ENCODE measurements at regions not wholly inside any gene's neighbourhood (a gene's known extent, or its start where the extent isn't known, plus 50 kb on each side); places are given as distances from the start of the nearest gene placed in this dataset.

DNA sequence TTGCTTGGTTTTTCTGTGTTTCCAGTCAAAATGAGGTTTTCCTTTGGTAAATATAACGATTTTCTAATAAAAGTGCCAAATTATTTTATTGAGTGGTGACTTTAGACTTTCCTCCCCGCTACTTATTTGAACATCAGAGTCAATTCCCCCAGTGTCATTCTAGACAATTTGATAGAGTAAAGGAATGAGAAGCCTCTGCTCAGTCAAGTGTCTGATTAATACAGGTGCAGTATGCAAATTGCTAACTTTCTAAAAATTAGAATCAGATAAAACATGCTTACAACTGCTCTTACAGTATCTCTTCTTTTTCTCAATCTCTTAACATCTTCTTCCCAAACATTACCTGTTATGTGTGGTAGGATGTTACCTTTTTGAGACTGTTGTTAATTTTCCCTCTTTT is 148.7 kb downstream of the CD83 start:
- no peak overlapping the region for H2AFZ ChIP-seq (ENCODE audit: control insufficient read depth, low read depth, low read length)

More for the DNA sequence above, 148.7 kb downstream of the CD83 start:
- WGBS (ENCODE audit: insufficient coverage, insufficient replicate concordance, low lambda C conversion rate, missing lambda C conversion rate): 0% methylated on average over 2 of the region's 2 CpGs
- Histone ChIP-seq H3K4me2 (ENCODE audit: control insufficient read depth, insufficient read depth) (no peak overlapping the region), H3K36me3 (ENCODE audit: control insufficient read depth in 2 of 2, insufficient read depth in 2 of 2, low read length in 1 of 2) (no peaks in the 10 kb centered on the region), H4K20me1 (ENCODE audit: control insufficient read depth, insufficient read depth) (no peaks in the 10 kb centered on the region), H3K4me3 (no peak overlapping the region), H3K79me2 (ENCODE audit: control insufficient read depth, insufficient read depth, low read length) (no peaks in the 10 kb centered on the region), H3K9ac (ENCODE audit: control insufficient read depth, insufficient read depth, low read length) (no peak overlapping the region), H3K4me1 (ENCODE audit: control insufficient read depth, insufficient read depth, low read length) (no peaks in the 10 kb centered on the region), H3K9me3 (replicated peaks; ENCODE audit: control insufficient read depth, insufficient read depth, low read length) (peaks cover 2% of the 10 kb centered on the region; the same call in 2 of the 3 replicates), H3K27ac (ENCODE audit: control insufficient read depth, insufficient read depth) (no peak overlapping the region), H3K27me3 (replicated peaks in 1 of 2; ENCODE audit: control insufficient read depth in 2 of 2, insufficient read depth in 2 of 2, low read length in 1 of 2) (no peaks in the 10 kb centered on the region)
- no TSS peak for BruUV-seq (replicated peaks)
- in situ Hi-C loops (cut with MboI) (no loop called here), intact Hi-C loops (cut with micrococcal nuclease; ENCODE audit: unreplicated experiment) (no loop called here)
- TF ChIP-seq IKZF1 (conservative IDR thresholded peaks at IDR 0.05) (no peak), PML (IDR thresholded peaks at IDR 0.05; ENCODE audit: low read length) (no peak), ZNF217 (IDR thresholded peaks at IDR 0.05) (no peak), TARDBP (IDR thresholded peaks at IDR 0.05; ENCODE audit: borderline replicate concordance) (no peak), TBL1XR1 (IDR thresholded peaks at IDR 0.05; ENCODE audit: low read depth, low read length) (no peak), HDAC2 (IDR thresholded peaks at IDR 0.05) (no peak), ASH2L (IDR thresholded peaks at IDR 0.05; ENCODE audit: borderline replicate concordance, low read depth) (no peak), NBN (IDR thresholded peaks at IDR 0.05) (no peak), FOS (IDR thresholded peaks at IDR 0.05; ENCODE audit: borderline replicate concordance, extremely low read depth, insufficient read length) (no peak), CHD2 (IDR thresholded peaks at IDR 0.05; ENCODE audit: borderline replicate concordance, low read depth, low read length) (no peak), BACH1 (IDR thresholded peaks at IDR 0.05; ENCODE audit: borderline replicate concordance) (no peak), MYB (IDR thresholded peaks at IDR 0.05; ENCODE audit: borderline replicate concordance, low read depth, low read length) (no peak), SMARCA5 (IDR thresholded peaks at IDR 0.05) (no peak), CTCF (IDR thresholded peaks at IDR 0.05 in 2 of 3, conservative IDR thresholded peaks at IDR 0.05 in 1 of 3; ENCODE audit: control insufficient read depth in 2 of 3, extremely low read depth in 1 of 3, insufficient read depth in 1 of 3, low read depth in 3 of 3, low read length in 3 of 3) (no peak), POLR2AphosphoS2 (IDR thresholded peaks at IDR 0.05; ENCODE audit: low read depth, low read length) (no peak), ZNF274 (IDR thresholded peaks at IDR 0.05; ENCODE audit: insufficient read depth, insufficient read length) (no peak), MXI1 (IDR thresholded peaks at IDR 0.05; ENCODE audit: low read depth, low read length) (no peak), STAT3 (IDR thresholded peaks at IDR 0.05; ENCODE audit: low read depth, low read length) (no peak)
- TF ChIP-seq, protein P1, sequence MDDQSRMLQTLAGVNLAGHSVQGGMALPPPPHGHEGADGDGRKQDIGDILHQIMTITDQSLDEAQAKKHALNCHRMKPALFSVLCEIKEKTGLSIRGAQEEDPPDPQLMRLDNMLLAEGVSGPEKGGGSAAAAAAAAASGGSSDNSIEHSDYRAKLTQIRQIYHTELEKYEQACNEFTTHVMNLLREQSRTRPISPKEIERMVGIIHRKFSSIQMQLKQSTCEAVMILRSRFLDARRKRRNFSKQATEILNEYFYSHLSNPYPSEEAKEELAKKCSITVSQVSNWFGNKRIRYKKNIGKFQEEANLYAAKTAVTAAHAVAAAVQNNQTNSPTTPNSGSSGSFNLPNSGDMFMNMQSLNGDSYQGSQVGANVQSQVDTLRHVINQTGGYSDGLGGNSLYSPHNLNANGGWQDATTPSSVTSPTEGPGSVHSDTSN (IDR thresholded peaks at IDR 0.05; ENCODE audit: insufficient replicate concordance, low read depth, low read length): no peak
- TF ChIP-seq, protein P2, sequence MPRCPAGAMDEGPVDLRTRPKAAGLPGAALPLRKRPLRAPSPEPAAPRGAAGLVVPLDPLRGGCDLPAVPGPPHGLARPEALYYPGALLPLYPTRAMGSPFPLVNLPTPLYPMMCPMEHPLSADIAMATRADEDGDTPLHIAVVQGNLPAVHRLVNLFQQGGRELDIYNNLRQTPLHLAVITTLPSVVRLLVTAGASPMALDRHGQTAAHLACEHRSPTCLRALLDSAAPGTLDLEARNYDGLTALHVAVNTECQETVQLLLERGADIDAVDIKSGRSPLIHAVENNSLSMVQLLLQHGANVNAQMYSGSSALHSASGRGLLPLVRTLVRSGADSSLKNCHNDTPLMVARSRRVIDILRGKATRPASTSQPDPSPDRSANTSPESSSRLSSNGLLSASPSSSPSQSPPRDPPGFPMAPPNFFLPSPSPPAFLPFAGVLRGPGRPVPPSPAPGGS (IDR thresholded peaks at IDR 0.05; ENCODE audit: borderline replicate concordance, insufficient read depth, low read depth, low read length, poor library complexity, severe bottlenecking): no peak
- ATAC-seq (no peak), FAIRE-seq (no peak), DNase-seq (ENCODE audit: low read depth, low spot score) (no peak)
- ChIA-PET RAD21 (ENCODE audit: unreplicated experiment) (interaction anchor here (0.6 kb wide), 1 partner anchor 11 kb away, joined by 3 read pairs; no protein-coding TSS in a partner anchor), SMC1A (ENCODE audit: uncharacterized antibody, unreplicated experiment) (interaction anchor here (1.5 kb wide), 1 partner anchor 11 kb away, joined by 3 read pairs; no protein-coding TSS in a partner anchor), CTCF (no interaction called here), POLR2A (no interaction called here)

Measured in GM12878 (cell line).